ENCODE measurements at regions not wholly inside any gene's neighbourhood (a gene's known extent, or its start where the extent isn't known, plus 50 kb on each side); places are given as distances from the start of the nearest gene placed in this dataset.
A peak's percentile ranks its signal among the peaks of the same experiment; 100 is the strongest.

DNA sequence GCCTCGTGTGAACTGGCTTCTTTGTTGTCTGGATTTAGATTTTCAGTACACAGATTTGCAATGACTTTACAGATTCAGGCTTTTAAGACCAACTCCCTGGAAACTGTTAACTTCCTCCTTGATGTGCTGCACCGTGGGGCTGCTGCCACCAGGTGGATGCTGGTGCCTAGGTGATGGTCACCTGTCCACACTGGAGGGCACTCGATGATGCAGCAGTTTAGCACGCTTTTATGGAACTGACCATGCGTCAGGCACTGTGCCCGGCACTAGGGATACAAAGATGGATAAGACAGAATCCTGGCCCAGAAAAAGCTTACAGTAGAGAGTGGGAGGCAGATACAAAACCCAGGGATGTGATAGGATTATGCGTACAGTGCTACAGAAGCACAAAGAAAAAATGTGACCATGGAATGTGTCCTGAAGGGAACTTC lies 180.7 kb downstream of the CEP135 start:
- H3K14ac ChIP-seq (ENCODE audit: insufficient read length) = no peak overlapping the region
- ChIA-PET CTCF (ENCODE audit: partially characterized antibody) (interaction anchor here (0.7 to 5.0 kb wide), 20 partner anchors 9 to 255 kb away, joined by 3 to 20 read pairs (median 4); no protein-coding TSS in a partner anchor), POLR2A (ENCODE audit: partially characterized antibody) (no interaction called here)
- H2AFZ ChIP-seq (ENCODE audit: low read length) = no peak overlapping the region
- H2BK5ac ChIP-seq (ENCODE audit: low read depth, low read length) = no peak overlapping the region
- H4K91ac ChIP-seq (replicated peaks; ENCODE audit: insufficient read length, low read length) = no peak overlapping the region
- peaks cover 0 to 2% of the 10 kb centered on the region in 2 experiments; a peak in 1 of 4 replicates for H3K79me2 ChIP-seq (ENCODE audit: control insufficient read depth in 1 of 2, insufficient read depth in 2 of 2, low read length in 2 of 2)
- peak; percentile 90 for FAIRE-seq
- no peak overlapping the region for H2BK12ac ChIP-seq (ENCODE audit: low read depth, low read length)
- no peak overlapping the region for H3K23ac ChIP-seq (ENCODE audit: insufficient read length)
- no peak overlapping the region for H3K27ac ChIP-seq (ENCODE audit: low read depth, low read length)
- peaks cover 5% of the 10 kb centered on the region; the same call in 1 of the 2 replicates for H3K79me1 ChIP-seq (ENCODE audit: low read depth, low read length)
- no peaks in the 10 kb centered on the region for H3K36me3 ChIP-seq (ENCODE audit: control insufficient read depth in 2 of 4, insufficient read depth in 4 of 4, low read length in 3 of 4)
- no peak overlapping the region for H3K4me3 ChIP-seq (ENCODE audit: extremely low read depth in 1 of 4, insufficient read depth in 2 of 4, low read depth in 3 of 4, low read length in 4 of 4)
- H3K23me2 ChIP-seq (ENCODE audit: low read depth, low read length) = no peaks in the 10 kb centered on the region
- DNase-seq (ENCODE audit: low read depth in 1 of 2, low spot score in 2 of 2) = peak in 1 of 2 experiments; percentile 72
- no peak overlapping the region for H3K9ac ChIP-seq (replicated peaks in 1 of 4; ENCODE audit: extremely low read depth in 1 of 4, low read depth in 3 of 4, low read length in 3 of 4)
- no peak overlapping the region for H4K8ac ChIP-seq (ENCODE audit: extremely low read depth, insufficient read depth, low read length)
- H2BK15ac ChIP-seq (ENCODE audit: low read length) = no peak overlapping the region
- no peak overlapping the region for H3K18ac ChIP-seq (ENCODE audit: extremely low read depth, low read length)
- no peak overlapping the region for H3K4me2 ChIP-seq (ENCODE audit: insufficient read depth in 1 of 2, low read depth in 2 of 2, low read length in 2 of 2)
- H2AK5ac ChIP-seq (ENCODE audit: low read depth, low read length) = no peak overlapping the region
- peaks cover 0 to 6% (median 3%) of the 10 kb centered on the region in 4 experiments; a peak in 3 of 7 replicates for H3K4me1 ChIP-seq (replicated peaks in 1 of 4; ENCODE audit: control insufficient read depth in 3 of 4, insufficient read depth in 4 of 4, low read length in 3 of 4)
- no peak overlapping the region for H3K56ac ChIP-seq (replicated peaks; ENCODE audit: insufficient read length, low read depth, low read length)
- H2BK120ac ChIP-seq (replicated peaks; ENCODE audit: low read depth, low read length) = no peak overlapping the region
- no peak overlapping the region for H2BK20ac ChIP-seq (ENCODE audit: low read length)
- H3K9me3 ChIP-seq (ENCODE audit: insufficient read depth in 2 of 2, low read depth in 1 of 2, low read length in 1 of 2) = no peaks in the 10 kb centered on the region
- no peak overlapping the region for H4K5ac ChIP-seq (ENCODE audit: insufficient read length, low read depth, low read length)
- no peaks in the 10 kb centered on the region for H3K27me3 ChIP-seq (replicated peaks in 1 of 4; ENCODE audit: control insufficient read depth in 3 of 4, extremely low read depth in 1 of 4, insufficient read depth in 3 of 4, low read length in 3 of 4)
- H3K4ac ChIP-seq (replicated peaks; ENCODE audit: insufficient read length, low read depth, low read length) = no peak overlapping the region
- peaks cover 0 to 2% of the 10 kb centered on the region in 2 experiments for H4K20me1 ChIP-seq (replicated peaks in 1 of 2; ENCODE audit: control insufficient read depth in 1 of 2, insufficient read depth in 2 of 2, low read length in 2 of 2)
- 71% methylated on average over 7 of the region's 7 CpGs; no CpG with 5 or more reads in 1 of the 2 experiments for WGBS, 2 experiments (ENCODE audit: extremely low coverage in 1 of 2, insufficient coverage in 1 of 2, insufficient read length in 1 of 2, insufficient replicate concordance in 2 of 2, low coverage in 1 of 2, low lambda C conversion rate in 2 of 2, missing lambda C conversion rate in 1 of 2)
- TF ChIP-seq ASH2L (IDR thresholded peaks at IDR 0.05; ENCODE audit: low read length) (no peak), RAD21 (IDR thresholded peaks at IDR 0.05 in 1 of 2, conservative IDR thresholded peaks at IDR 0.05 in 1 of 2; ENCODE audit: low read depth in 2 of 2, low read length in 2 of 2) (peak; percentile 73 to 77), BACH1 (IDR thresholded peaks at IDR 0.05; ENCODE audit: low read length) (peak; percentile 87), TAF1 (IDR thresholded peaks at IDR 0.05; ENCODE audit: low read depth, low read length) (no peak), CHD2 (IDR thresholded peaks at IDR 0.05; ENCODE audit: low read length) (no peak), CREB1 (IDR thresholded peaks at IDR 0.05) (0 out of 2 replicates have a peak, but pooled peaks have one; percentile 36), EZH2 (IDR thresholded peaks at IDR 0.05; ENCODE audit: low read depth, low read length, severe bottlenecking) (no peak), POLR2AphosphoS5 (IDR thresholded peaks at IDR 0.05; ENCODE audit: low read depth, low read length) (no peak), MAFK (IDR thresholded peaks at IDR 0.05; ENCODE audit: low read depth, low read length) (peak; percentile 82; the same call in 1 of the 2 replicates)
- TF ChIP-seq, protein P1, sequence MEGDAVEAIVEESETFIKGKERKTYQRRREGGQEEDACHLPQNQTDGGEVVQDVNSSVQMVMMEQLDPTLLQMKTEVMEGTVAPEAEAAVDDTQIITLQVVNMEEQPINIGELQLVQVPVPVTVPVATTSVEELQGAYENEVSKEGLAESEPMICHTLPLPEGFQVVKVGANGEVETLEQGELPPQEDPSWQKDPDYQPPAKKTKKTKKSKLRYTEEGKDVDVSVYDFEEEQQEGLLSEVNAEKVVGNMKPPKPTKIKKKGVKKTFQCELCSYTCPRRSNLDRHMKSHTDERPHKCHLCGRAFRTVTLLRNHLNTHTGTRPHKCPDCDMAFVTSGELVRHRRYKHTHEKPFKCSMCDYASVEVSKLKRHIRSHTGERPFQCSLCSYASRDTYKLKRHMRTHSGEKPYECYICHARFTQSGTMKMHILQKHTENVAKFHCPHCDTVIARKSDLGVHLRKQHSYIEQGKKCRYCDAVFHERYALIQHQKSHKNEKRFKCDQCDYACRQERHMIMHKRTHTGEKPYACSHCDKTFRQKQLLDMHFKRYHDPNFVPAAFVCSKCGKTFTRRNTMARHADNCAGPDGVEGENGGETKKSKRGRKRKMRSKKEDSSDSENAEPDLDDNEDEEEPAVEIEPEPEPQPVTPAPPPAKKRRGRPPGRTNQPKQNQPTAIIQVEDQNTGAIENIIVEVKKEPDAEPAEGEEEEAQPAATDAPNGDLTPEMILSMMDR (IDR thresholded peaks at IDR 0.05; ENCODE audit: control extremely low read depth in 1 of 3, insufficient read depth in 1 of 3, low read depth in 1 of 3, low read length in 3 of 3) = peak; percentile 65 to 91 (median 85)
- TF ChIP-seq, protein P2, sequence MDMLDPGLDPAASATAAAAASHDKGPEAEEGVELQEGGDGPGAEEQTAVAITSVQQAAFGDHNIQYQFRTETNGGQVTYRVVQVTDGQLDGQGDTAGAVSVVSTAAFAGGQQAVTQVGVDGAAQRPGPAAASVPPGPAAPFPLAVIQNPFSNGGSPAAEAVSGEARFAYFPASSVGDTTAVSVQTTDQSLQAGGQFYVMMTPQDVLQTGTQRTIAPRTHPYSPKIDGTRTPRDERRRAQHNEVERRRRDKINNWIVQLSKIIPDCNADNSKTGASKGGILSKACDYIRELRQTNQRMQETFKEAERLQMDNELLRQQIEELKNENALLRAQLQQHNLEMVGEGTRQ (IDR thresholded peaks at IDR 0.05; ENCODE audit: low read length) = 0 out of 2 replicates have a peak, but pooled peaks have one; percentile 5
